GM23338 (cell line): ENCODE measurements at regions not wholly inside any gene's neighbourhood (a gene's known extent, or its start where the extent isn't known, plus 50 kb on each side); places are given as distances from the start of the nearest gene placed in this dataset.

Experiments
- ATAC-seq: fragments of 200-7000 bp; cut with Tn5 transposase; 3 replicates; pipeline ENCODE4 v1.9.1; 2020
- DNase-seq: peaks from one replicate; pipeline ENCODE4 v3.0.0-alpha.2; 2015; ENCODE audit warnings: low spot score
- H2AFZ ChIP-seq: fragments of 200-600 bp; sonication (generic); 2 replicates; pipeline ENCODE4 v1.8.0; 2016; ENCODE audit warnings: antibody characterized with exemption, mild to moderate bottlenecking, moderate library complexity
- H3F3A ChIP-seq: fragments of 200-600 bp; sonication (generic); replicated peaks from 2 replicates; pipeline ENCODE4 v1.8.0; 2017; ENCODE audit warnings: antibody characterized with exemption, mixed run types, low read depth
- H3K27ac ChIP-seq: fragments of 200-600 bp; sonication (generic); 2 replicates; pipeline ENCODE4 v1.6.1; 2016; ENCODE audit warnings: low read depth
- H3K27me3 ChIP-seq: fragments of 200-600 bp; sonication (generic); 2 replicates; pipeline ENCODE4 v1.8.0; 2016; ENCODE audit warnings: mild to moderate bottlenecking, mixed run types, moderate library complexity; ENCODE audit not compliant: insufficient read depth
- H3K36me3 ChIP-seq: fragments of 200-600 bp; sonication (generic); 2 replicates; pipeline ENCODE4 v1.8.0; 2016; ENCODE audit warnings: mild to moderate bottlenecking; ENCODE audit not compliant: insufficient read depth
- H3K4me1 ChIP-seq: fragments of 200-600 bp; sonication (generic); 2 replicates; pipeline ENCODE4 v1.8.0; 2016; ENCODE audit warnings: mild to moderate bottlenecking, moderate library complexity; ENCODE audit not compliant: insufficient read depth
- H3K4me2 ChIP-seq: fragments of 200-600 bp; sonication (generic); 2 replicates; pipeline ENCODE4 v1.7.1; 2017; ENCODE audit warnings: mixed run types
- H3K4me3 ChIP-seq: fragments of 200-600 bp; sonication (generic); 2 replicates; pipeline ENCODE4 v1.6.1; 2016; ENCODE audit warnings: mixed run types
- H3K79me2 ChIP-seq: fragments of 200-600 bp; sonication (generic); replicated peaks from 2 replicates; pipeline ENCODE4 v1.8.0; 2017; ENCODE audit warnings: mild to moderate bottlenecking; ENCODE audit not compliant: insufficient read depth
- H3K9me2 ChIP-seq: fragments of 200-600 bp; sonication (generic); 2 replicates; pipeline ENCODE4 v1.8.0; 2017; ENCODE audit not compliant: insufficient read depth
- H4K20me1 ChIP-seq: fragments of 200-600 bp; sonication (generic); replicated peaks from 2 replicates; pipeline ENCODE4 v1.8.0; 2017; ENCODE audit warnings: mild to moderate bottlenecking; ENCODE audit not compliant: insufficient read depth
- H3K27ac Mint-ChIP-seq: 2 replicates; pipeline ENCODE4 v1.8.0; 2020; ENCODE audit warnings: inconsistent platforms, mild to moderate bottlenecking, moderate library complexity, mixed read lengths
- H3K27me3 Mint-ChIP-seq: 3 replicates; pipeline ENCODE4 v1.8.0; 2022; ENCODE audit warnings: low read depth, mild to moderate bottlenecking, moderate library complexity, mixed read lengths, inconsistent platforms; ENCODE audit not compliant: insufficient read depth, poor library complexity
- H3K36me3 Mint-ChIP-seq: 3 replicates; pipeline ENCODE4 v1.8.0; 2021; ENCODE audit warnings: low read depth, mild to moderate bottlenecking, inconsistent platforms, moderate library complexity, mixed read lengths
- H3K4me1 Mint-ChIP-seq: 3 replicates; pipeline ENCODE4 v1.8.0; 2020; ENCODE audit warnings: mild to moderate bottlenecking, inconsistent platforms, mixed read lengths
- H3K4me3 Mint-ChIP-seq: 3 replicates; pipeline ENCODE4 v1.8.0; 2021; ENCODE audit warnings: moderate library complexity, mild to moderate bottlenecking, inconsistent platforms, mixed read lengths
- H3K9me3 Mint-ChIP-seq: 3 replicates; pipeline ENCODE4 v1.8.0; 2020; ENCODE audit warnings: moderate library complexity, mild to moderate bottlenecking, inconsistent platforms, mixed read lengths
- CREB1 ChIP-seq: fragments of 250-450 bp; sonication (Bioruptor Pico); IDR thresholded peaks from 2 replicates; pipeline ENCODE4 v1.5.0; 2020; ENCODE audit warnings: low read depth, mild to moderate bottlenecking, moderate library complexity
- CTCF ChIP-seq, 2 experiments: fragments of 200-600 bp in 1 of 2; sonication (generic) in 1 of 2; conservative IDR thresholded peaks; 2 replicates each; pipeline versions ENCODE4 v1.5.1 to v1.6.1; 2016 to 2017; ENCODE audit warnings: antibody characterized with exemption in 2 of 2, low read depth in 2 of 2, mild to moderate bottlenecking in 2 of 2, moderate library complexity in 1 of 2
- EZH2 ChIP-seq: fragments of 200-600 bp; sonication (generic); IDR thresholded peaks from one replicate; pipeline ENCODE4 v1.8.0; 2017; ENCODE audit warnings: antibody characterized with exemption, mild to moderate bottlenecking, low read depth; ENCODE audit not compliant: unreplicated experiment
- EZH2phosphoT487 ChIP-seq: fragments of 200-600 bp; sonication (generic); IDR thresholded peaks from one replicate; pipeline ENCODE4 v1.8.1; 2018; ENCODE audit warnings: antibody characterized with exemption; ENCODE audit not compliant: unreplicated experiment
- POLR2AphosphoS5 ChIP-seq: IDR thresholded peaks from 2 replicates; pipeline ENCODE4 v1.6.1; 2016; ENCODE audit warnings: antibody characterized with exemption, low read depth
- STAT1 ChIP-seq: IDR thresholded peaks from one replicate; pipeline ENCODE4 v1.6.1; 2016; ENCODE audit warnings: antibody characterized with exemption; ENCODE audit not compliant: unreplicated experiment
- ZNF114 ChIP-seq: fragments of 250-450 bp; sonication (Bioruptor Pico); IDR thresholded peaks from 2 replicates; pipeline ENCODE4 v1.5.0; 2020; ENCODE audit warnings: mild to moderate bottlenecking, moderate library complexity
- ZNF331 ChIP-seq: fragments of 250-450 bp; sonication (Bioruptor Pico); IDR thresholded peaks from 2 replicates; pipeline ENCODE4 v1.5.0; 2020; ENCODE audit warnings: low read depth, mild to moderate bottlenecking, moderate library complexity
- ZNF462 ChIP-seq: fragments of 250-450 bp; sonication (Bioruptor Pico); IDR thresholded peaks from 2 replicates; pipeline ENCODE4 v1.5.0; 2020; ENCODE audit warnings: mild to moderate bottlenecking, moderate library complexity
- TF ChIP-seq, protein P1 (sequence below): IDR thresholded peaks from one replicate; pipeline ENCODE4 v1.6.1; 2018; ENCODE audit warnings: antibody characterized with exemption; ENCODE audit not compliant: unreplicated experiment

GRCh38 chrX:122934131-122934530 lies 249.9 kb upstream of the GRIA3 start:
- Mint-ChIP-seq H3K9me3 (no peaks in the 10 kb centered on the region), H3K27ac (no peak overlapping the region)
- TF ChIP-seq CREB1 (CRISPR knock-in tag) (no peak), EZH2 (no peak), STAT1 (no peak)

DNA sequence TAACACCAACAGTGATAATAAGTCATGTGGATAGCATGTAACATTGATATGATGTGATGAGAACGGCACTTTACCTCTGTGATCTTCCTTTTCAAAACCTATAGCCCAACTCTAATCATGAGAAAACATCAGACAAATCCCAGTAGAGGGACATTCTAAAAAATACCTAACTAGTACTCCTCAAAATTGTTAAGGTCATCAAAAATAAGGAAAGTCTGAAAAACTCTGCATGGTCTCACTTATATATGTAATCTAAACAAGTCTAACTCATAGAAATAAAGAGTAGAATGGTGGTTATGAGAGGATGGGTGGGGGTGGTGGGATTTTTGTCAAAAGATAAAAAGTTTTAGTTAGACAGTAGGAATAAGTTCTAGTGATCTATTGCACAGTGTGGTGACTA lies 243.9 kb upstream of the GRIA3 start:
- H3K27me3 Mint-ChIP-seq = no peaks in the 10 kb centered on the region
- Histone ChIP-seq H3K9me2 (no peaks in the 10 kb centered on the region), H3F3A (no peaks in the 10 kb centered on the region), H4K20me1 (no peaks in the 10 kb centered on the region), H3K27ac (no peak overlapping the region), H3K27me3 (no peaks in the 10 kb centered on the region), H3K4me2 (no peak overlapping the region), H3K79me2 (no peaks in the 10 kb centered on the region), H3K36me3 (no peaks in the 10 kb centered on the region), H2AFZ (no peak overlapping the region), H3K4me1 (no peaks in the 10 kb centered on the region), H3K4me3 (no peak overlapping the region)
- H3K4me1 Mint-ChIP-seq = no peaks in the 10 kb centered on the region
- ATAC-seq (no peak), DNase-seq (no peak)
- H3K4me3 Mint-ChIP-seq = no peak overlapping the region
- H3K27ac Mint-ChIP-seq = no peak overlapping the region
- no peaks in the 10 kb centered on the region for H3K36me3 Mint-ChIP-seq
- H3K9me3 Mint-ChIP-seq = no peaks in the 10 kb centered on the region
- TF ChIP-seq ZNF331 (CRISPR knock-in tag) (no peak), EZH2phosphoT487 (no peak), ZNF462 (CRISPR knock-in tag) (no peak), CTCF (conservative IDR thresholded peaks at IDR 0.05; ENCODE audit: low read depth in 2 of 2) (no peak), ZNF114 (CRISPR knock-in tag) (no peak), POLR2AphosphoS5 (no peak), EZH2 (no peak)
- TF ChIP-seq, protein P1, sequence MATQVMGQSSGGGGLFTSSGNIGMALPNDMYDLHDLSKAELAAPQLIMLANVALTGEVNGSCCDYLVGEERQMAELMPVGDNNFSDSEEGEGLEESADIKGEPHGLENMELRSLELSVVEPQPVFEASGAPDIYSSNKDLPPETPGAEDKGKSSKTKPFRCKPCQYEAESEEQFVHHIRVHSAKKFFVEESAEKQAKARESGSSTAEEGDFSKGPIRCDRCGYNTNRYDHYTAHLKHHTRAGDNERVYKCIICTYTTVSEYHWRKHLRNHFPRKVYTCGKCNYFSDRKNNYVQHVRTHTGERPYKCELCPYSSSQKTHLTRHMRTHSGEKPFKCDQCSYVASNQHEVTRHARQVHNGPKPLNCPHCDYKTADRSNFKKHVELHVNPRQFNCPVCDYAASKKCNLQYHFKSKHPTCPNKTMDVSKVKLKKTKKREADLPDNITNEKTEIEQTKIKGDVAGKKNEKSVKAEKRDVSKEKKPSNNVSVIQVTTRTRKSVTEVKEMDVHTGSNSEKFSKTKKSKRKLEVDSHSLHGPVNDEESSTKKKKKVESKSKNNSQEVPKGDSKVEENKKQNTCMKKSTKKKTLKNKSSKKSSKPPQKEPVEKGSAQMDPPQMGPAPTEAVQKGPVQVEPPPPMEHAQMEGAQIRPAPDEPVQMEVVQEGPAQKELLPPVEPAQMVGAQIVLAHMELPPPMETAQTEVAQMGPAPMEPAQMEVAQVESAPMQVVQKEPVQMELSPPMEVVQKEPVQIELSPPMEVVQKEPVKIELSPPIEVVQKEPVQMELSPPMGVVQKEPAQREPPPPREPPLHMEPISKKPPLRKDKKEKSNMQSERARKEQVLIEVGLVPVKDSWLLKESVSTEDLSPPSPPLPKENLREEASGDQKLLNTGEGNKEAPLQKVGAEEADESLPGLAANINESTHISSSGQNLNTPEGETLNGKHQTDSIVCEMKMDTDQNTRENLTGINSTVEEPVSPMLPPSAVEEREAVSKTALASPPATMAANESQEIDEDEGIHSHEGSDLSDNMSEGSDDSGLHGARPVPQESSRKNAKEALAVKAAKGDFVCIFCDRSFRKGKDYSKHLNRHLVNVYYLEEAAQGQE = no peak

More at GRCh38 chrX:122934131-122934530, 249.9 kb upstream of the GRIA3 start:
- no peaks in the 10 kb centered on the region for H3K79me2 ChIP-seq
- H3K27me3 ChIP-seq = no peaks in the 10 kb centered on the region
- H3K36me3 ChIP-seq = no peaks in the 10 kb centered on the region
- Mint-ChIP-seq H3K36me3 (no peaks in the 10 kb centered on the region), H3K4me3 (no peak overlapping the region), H3K4me1 (peaks cover 14% of the 10 kb centered on the region; the same call in 2 of the 3 replicates), H3K27me3 (peaks cover 1% of the 10 kb centered on the region)
- H4K20me1 ChIP-seq = no peaks in the 10 kb centered on the region
- peaks cover 6% of the 10 kb centered on the region; the same call in 1 of the 2 replicates for H3K4me1 ChIP-seq
- no peak overlapping the region for H3K4me3 ChIP-seq
- no peak overlapping the region for H2AFZ ChIP-seq
- DNase-seq (no peak), ATAC-seq (no peak)
- H3K4me2 ChIP-seq = no peak overlapping the region
- no peaks in the 10 kb centered on the region for H3F3A ChIP-seq
- H3K9me2 ChIP-seq = no peaks in the 10 kb centered on the region
- no peak overlapping the region for H3K27ac ChIP-seq
